ENCODE measurements at regions not wholly inside any gene's neighbourhood (a gene's known extent, or its start where the extent isn't known, plus 50 kb on each side); places are given as distances from the start of the nearest gene placed in this dataset.

DNA sequence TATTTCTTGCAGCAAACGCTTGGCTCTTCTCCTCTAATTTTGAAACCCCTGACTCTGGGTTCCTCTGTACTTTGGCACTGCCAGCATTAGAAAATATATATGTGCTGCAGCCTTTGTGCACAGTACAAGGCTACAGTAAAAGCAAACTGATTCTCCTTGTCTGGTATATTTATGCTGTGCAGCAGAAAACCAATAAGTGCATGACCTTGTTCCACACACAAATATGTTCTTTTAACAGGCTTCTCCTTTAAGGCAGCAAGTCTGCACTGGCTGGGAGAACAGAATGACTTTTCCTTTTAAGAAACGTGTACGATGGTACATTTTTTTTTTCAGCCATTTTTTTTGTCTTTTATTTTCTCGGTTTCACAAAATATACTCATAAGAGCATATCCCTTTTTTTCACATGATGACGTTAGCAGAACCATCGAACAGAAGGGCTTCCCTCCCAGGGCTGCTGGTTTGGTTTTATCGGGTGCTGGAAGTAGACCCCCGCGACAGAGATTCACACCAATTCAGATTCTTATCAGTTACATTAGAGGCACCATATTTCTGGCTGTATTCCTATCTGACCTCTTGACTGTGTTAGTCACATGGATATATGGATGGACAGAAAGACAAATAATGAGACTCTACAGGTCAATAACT lies 129.9 kb upstream of the ARID1B start:
- Histone ChIP-seq H3K36me3 (ENCODE audit: insufficient read depth, low read length) (no peaks in the 10 kb centered on the region), H3K4me2 (ENCODE audit: low read length) (no peak overlapping the region)

DNA sequence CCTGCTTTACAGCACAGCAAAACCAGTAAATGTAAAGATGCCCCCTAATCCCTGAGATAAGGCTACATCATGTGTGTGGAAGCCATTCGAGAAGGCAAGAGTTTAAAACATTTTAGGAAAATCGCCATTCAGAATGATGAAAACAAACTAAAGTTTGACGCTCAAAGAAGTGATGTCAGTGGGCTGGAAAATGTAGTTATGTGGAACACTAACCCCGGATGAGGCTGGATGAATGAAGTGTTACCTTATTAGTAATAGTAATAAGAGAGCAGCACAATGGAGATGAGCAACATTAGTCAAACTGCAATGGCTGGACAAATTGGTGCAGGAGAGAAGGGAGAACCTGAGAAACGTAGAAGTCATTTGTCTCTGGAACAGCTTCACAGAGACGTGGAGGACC lies 130.7 kb upstream of the ARID1B start:
- Histone ChIP-seq H4K20me1 (ENCODE audit: insufficient read depth) (no peaks in the 10 kb centered on the region), H3K27ac (ENCODE audit: low read length) (no peak overlapping the region), H3K4me3 (ENCODE audit: low read length) (no peak overlapping the region), H3K36me3 (ENCODE audit: insufficient read depth, low read length) (no peaks in the 10 kb centered on the region), H3K9me2 (ENCODE audit: insufficient read depth, low read length) (no peaks in the 10 kb centered on the region), H3K4me2 (ENCODE audit: low read length) (no peak overlapping the region), H3F3A (ENCODE audit: insufficient read depth, low read length, poor library complexity, severe bottlenecking) (no peaks in the 10 kb centered on the region), H3K27me3 (ENCODE audit: insufficient read depth, low read depth, low read length) (no peaks in the 10 kb centered on the region), H3K9ac (ENCODE audit: low read length) (no peak overlapping the region), H3K79me2 (replicated peaks; ENCODE audit: insufficient read depth, low read length) (no peaks in the 10 kb centered on the region), H3K9me3 (ENCODE audit: low read length) (no peaks in the 10 kb centered on the region), H2AFZ (ENCODE audit: low read depth, low read length) (no peak overlapping the region)
- TF ChIP-seq TAF1 (IDR thresholded peaks at IDR 0.05; ENCODE audit: low read depth) (no peak), SMC3 (conservative IDR thresholded peaks at IDR 0.05; ENCODE audit: poor library complexity) (no peak), MXI1 (conservative IDR thresholded peaks at IDR 0.05; ENCODE audit: poor library complexity, severe bottlenecking) (no peak)
- TF ChIP-seq, protein P1, sequence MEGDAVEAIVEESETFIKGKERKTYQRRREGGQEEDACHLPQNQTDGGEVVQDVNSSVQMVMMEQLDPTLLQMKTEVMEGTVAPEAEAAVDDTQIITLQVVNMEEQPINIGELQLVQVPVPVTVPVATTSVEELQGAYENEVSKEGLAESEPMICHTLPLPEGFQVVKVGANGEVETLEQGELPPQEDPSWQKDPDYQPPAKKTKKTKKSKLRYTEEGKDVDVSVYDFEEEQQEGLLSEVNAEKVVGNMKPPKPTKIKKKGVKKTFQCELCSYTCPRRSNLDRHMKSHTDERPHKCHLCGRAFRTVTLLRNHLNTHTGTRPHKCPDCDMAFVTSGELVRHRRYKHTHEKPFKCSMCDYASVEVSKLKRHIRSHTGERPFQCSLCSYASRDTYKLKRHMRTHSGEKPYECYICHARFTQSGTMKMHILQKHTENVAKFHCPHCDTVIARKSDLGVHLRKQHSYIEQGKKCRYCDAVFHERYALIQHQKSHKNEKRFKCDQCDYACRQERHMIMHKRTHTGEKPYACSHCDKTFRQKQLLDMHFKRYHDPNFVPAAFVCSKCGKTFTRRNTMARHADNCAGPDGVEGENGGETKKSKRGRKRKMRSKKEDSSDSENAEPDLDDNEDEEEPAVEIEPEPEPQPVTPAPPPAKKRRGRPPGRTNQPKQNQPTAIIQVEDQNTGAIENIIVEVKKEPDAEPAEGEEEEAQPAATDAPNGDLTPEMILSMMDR (IDR thresholded peaks at IDR 0.05; ENCODE audit: poor library complexity, severe bottlenecking) = no peak

More for the DNA sequence above, 129.9 kb upstream of the ARID1B start:
- Histone ChIP-seq H3K27me3 (ENCODE audit: insufficient read depth, low read depth, low read length) (no peaks in the 10 kb centered on the region), H4K20me1 (ENCODE audit: insufficient read depth) (no peaks in the 10 kb centered on the region), H2AFZ (ENCODE audit: low read depth, low read length) (no peak overlapping the region), H3K79me2 (replicated peaks; ENCODE audit: insufficient read depth, low read length) (no peaks in the 10 kb centered on the region), H3K27ac (ENCODE audit: low read length) (no peak overlapping the region), H3K9me3 (ENCODE audit: low read length) (no peaks in the 10 kb centered on the region), H3K9ac (ENCODE audit: low read length) (no peak overlapping the region), H3K9me2 (ENCODE audit: insufficient read depth, low read length) (no peaks in the 10 kb centered on the region), H3K4me3 (ENCODE audit: low read length) (no peak overlapping the region), H3F3A (ENCODE audit: insufficient read depth, low read length, poor library complexity, severe bottlenecking) (no peaks in the 10 kb centered on the region)
- TF ChIP-seq MXI1 (conservative IDR thresholded peaks at IDR 0.05; ENCODE audit: poor library complexity, severe bottlenecking) = no peak

DNA sequence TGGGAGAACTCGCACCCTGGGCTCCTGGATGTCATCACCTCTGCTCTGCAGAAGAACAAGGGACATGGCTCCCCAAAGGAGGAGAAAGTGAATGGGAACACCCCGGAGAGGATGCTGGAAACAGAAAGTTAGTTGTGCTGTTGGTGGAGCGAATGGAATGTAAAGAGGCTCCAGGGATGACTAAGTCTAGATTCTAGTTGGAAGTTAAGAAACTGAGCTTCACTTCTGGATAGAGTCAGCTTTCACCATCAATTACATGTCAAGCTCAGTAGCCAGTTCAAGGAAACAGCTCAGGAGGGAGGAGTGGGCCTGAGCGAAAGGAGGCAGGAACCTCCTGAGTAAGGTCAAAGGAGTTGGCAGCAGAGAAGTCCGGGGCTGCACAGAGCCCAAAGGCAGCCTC lies 132.1 kb upstream of the ARID1B start:
- Histone ChIP-seq H2AFZ (ENCODE audit: low read depth, low read length) (no peak overlapping the region), H3K9ac (ENCODE audit: low read length) (no peak overlapping the region), H4K20me1 (ENCODE audit: insufficient read depth) (no peaks in the 10 kb centered on the region), H3K9me2 (ENCODE audit: insufficient read depth, low read length) (no peaks in the 10 kb centered on the region), H3K4me2 (ENCODE audit: low read length) (no peak overlapping the region), H3K9me3 (ENCODE audit: low read length) (no peaks in the 10 kb centered on the region), H3K36me3 (ENCODE audit: insufficient read depth, low read length) (no peaks in the 10 kb centered on the region), H3K27ac (ENCODE audit: low read length) (no peak overlapping the region), H3F3A (ENCODE audit: insufficient read depth, low read length, poor library complexity, severe bottlenecking) (no peaks in the 10 kb centered on the region), H3K4me3 (ENCODE audit: low read length) (no peak overlapping the region), H3K27me3 (ENCODE audit: insufficient read depth, low read depth, low read length) (no peaks in the 10 kb centered on the region), H3K79me2 (replicated peaks; ENCODE audit: insufficient read depth, low read length) (no peaks in the 10 kb centered on the region)
- no peak for TF ChIP-seq RAD21 (conservative IDR thresholded peaks at IDR 0.05)
- TF ChIP-seq, protein P1 (IDR thresholded peaks at IDR 0.05; ENCODE audit: poor library complexity, severe bottlenecking) = no peak
- TF ChIP-seq TAF1 (IDR thresholded peaks at IDR 0.05; ENCODE audit: low read depth) = no peak
- no peak for TF ChIP-seq EP300 (conservative IDR thresholded peaks at IDR 0.05; ENCODE audit: poor library complexity, severe bottlenecking)
- no peak for TF ChIP-seq EZH2 (IDR thresholded peaks at IDR 0.05; ENCODE audit: borderline replicate concordance, insufficient read depth, low read length, poor library complexity, severe bottlenecking)
- TF ChIP-seq MXI1 (conservative IDR thresholded peaks at IDR 0.05; ENCODE audit: poor library complexity, severe bottlenecking) = no peak
- TF ChIP-seq, protein P2, sequence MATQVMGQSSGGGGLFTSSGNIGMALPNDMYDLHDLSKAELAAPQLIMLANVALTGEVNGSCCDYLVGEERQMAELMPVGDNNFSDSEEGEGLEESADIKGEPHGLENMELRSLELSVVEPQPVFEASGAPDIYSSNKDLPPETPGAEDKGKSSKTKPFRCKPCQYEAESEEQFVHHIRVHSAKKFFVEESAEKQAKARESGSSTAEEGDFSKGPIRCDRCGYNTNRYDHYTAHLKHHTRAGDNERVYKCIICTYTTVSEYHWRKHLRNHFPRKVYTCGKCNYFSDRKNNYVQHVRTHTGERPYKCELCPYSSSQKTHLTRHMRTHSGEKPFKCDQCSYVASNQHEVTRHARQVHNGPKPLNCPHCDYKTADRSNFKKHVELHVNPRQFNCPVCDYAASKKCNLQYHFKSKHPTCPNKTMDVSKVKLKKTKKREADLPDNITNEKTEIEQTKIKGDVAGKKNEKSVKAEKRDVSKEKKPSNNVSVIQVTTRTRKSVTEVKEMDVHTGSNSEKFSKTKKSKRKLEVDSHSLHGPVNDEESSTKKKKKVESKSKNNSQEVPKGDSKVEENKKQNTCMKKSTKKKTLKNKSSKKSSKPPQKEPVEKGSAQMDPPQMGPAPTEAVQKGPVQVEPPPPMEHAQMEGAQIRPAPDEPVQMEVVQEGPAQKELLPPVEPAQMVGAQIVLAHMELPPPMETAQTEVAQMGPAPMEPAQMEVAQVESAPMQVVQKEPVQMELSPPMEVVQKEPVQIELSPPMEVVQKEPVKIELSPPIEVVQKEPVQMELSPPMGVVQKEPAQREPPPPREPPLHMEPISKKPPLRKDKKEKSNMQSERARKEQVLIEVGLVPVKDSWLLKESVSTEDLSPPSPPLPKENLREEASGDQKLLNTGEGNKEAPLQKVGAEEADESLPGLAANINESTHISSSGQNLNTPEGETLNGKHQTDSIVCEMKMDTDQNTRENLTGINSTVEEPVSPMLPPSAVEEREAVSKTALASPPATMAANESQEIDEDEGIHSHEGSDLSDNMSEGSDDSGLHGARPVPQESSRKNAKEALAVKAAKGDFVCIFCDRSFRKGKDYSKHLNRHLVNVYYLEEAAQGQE (IDR thresholded peaks at IDR 0.05; ENCODE audit: borderline replicate concordance) = no peak
- TF ChIP-seq POLR2AphosphoS5 (IDR thresholded peaks at IDR 0.05) = no peak
- no peak for TF ChIP-seq SMC3 (conservative IDR thresholded peaks at IDR 0.05; ENCODE audit: poor library complexity)

Measured in neural cell (in vitro differentiated cells).